Endothelial cell of umbilical vein (primary cell): ENCODE measurements at regions not wholly inside any gene's neighbourhood (a gene's known extent, or its start where the extent isn't known, plus 50 kb on each side); places are given as distances from the start of the nearest gene placed in this dataset.

ENCODE experiments used
- CTCF ChIP-seq, 2 donors: IDR thresholded peaks; 1 replicate in 1 of 2; 2 replicates in 1 of 2; pipeline ENCODE4 v1.5.1; 2011; ENCODE audit warnings: low read length in 2 of 2, mild to moderate bottlenecking in 2 of 2, moderate library complexity in 2 of 2, control low read depth in 1 of 2, inconsistent platforms in 1 of 2, low read depth in 1 of 2; ENCODE audit not compliant: insufficient read depth in 1 of 2; ENCODE audit errors: extremely low read depth in 1 of 2
- EZH2 ChIP-seq: IDR thresholded peaks from 2 replicates; pipeline ENCODE4 v1.6.1; 2012; ENCODE audit warnings: borderline replicate concordance, low read depth, mild to moderate bottlenecking, moderate library complexity, low read length, inconsistent platforms; ENCODE audit not compliant: severe bottlenecking
- JUN ChIP-seq: IDR thresholded peaks from 2 replicates; pipeline ENCODE4 v1.6.1; 2011; ENCODE audit warnings: borderline replicate concordance, low read depth; ENCODE audit not compliant: insufficient read length, insufficient read depth
- MAX ChIP-seq: IDR thresholded peaks from 2 replicates; pipeline ENCODE4 v1.6.1; 2011; ENCODE audit not compliant: insufficient read depth, insufficient read length
- POLR2A ChIP-seq: IDR thresholded peaks from 2 replicates; pipeline ENCODE4 v1.6.1; 2012; ENCODE audit warnings: low read depth, mild to moderate bottlenecking, control low read depth, low read length
- POLR2AphosphoS5 ChIP-seq: IDR thresholded peaks from 2 replicates; pipeline ENCODE4 v1.6.1; 2012; ENCODE audit warnings: low read depth, mild to moderate bottlenecking, control low read depth, low read length, moderate library complexity; ENCODE audit not compliant: insufficient read depth

- TF ChIP-seq CTCF (IDR thresholded peaks at IDR 0.05; ENCODE audit: extremely low read depth in 1 of 2, insufficient read depth in 1 of 2, low read depth in 1 of 2, low read length in 2 of 2) (no peak), JUN (no peak), POLR2AphosphoS5 (no peak), MAX (no peak), POLR2A (no peak), EZH2 (no peak)
These were observed 63.7 kb upstream of the IPO5 start for GRCh38 chr13:97889803-97890202.
